Peyer's patch (tissue), 4 donors: ENCODE measurements at regions not wholly inside any gene's neighbourhood (a gene's known extent, or its start where the extent isn't known, plus 50 kb on each side); places are given as distances from the start of the nearest gene placed in this dataset.

Experiments used
- POLR2A ChIP-seq, 2 donors: fragments of 450-650 bp; IDR thresholded peaks; one replicate each; pipeline ENCODE4 v1.5.1; 2017; ENCODE audit warnings: antibody characterized with exemption in 2 of 2, mild to moderate bottlenecking in 2 of 2, moderate library complexity in 2 of 2
- TF ChIP-seq, protein P1 (sequence below), 6 experiments: fragments of 450-650 bp in 4 of 6; fragments of 200-600 bp in 2 of 6; sonication (generic) in 1 of 6; IDR thresholded peaks; one replicate each; pipeline ENCODE4 v1.5.1; 2017 to 2019; ENCODE audit warnings: antibody characterized with exemption in 6 of 6, mild to moderate bottlenecking in 3 of 6, moderate library complexity in 1 of 6

DNA sequence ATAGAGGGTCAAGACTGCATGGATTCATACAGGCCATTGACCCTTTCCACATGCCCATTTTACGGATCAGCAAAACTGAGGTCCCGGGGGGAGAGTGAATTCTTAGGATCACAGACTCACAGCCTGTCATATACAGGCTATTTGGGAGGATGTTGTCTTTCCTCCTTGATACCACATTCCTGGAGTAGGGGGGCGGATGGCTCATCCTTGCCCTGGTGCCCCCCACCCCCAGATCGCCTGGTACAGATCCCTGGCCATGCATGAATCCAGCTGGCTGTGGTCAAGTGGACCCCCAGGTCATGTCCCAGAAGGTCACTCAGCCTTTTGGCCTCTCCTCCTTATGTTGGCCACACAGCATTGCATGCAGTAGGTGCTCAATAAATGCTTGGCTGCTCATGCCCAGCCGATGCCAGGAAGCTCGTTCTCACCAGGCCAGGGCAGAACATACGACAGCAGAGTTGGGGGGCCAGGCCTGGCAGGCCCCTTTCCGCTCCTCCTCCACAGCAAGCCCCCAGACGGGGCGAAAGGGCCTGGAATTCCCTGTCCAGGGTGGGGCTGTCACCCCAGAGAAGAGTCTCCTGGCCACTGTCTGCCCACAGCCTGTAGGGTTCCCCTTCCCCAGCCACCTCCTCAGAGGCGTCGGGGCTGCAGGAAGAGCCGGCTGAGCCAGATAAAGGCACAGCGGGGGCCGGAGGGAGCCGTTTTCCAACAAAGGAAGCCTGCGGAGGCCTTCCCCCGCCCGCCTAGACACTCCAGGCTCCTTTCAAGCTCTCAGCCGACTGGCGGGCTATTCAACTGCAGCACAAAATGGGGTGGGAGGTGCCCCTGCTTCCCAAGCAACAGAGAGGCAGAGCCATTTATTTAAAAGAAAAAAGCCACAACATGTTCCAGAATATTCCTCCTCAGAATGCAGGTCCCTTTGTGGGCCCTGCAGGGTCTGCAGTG lies 215.7 kb upstream of the CIBAR2 start:
- TF ChIP-seq, protein P1, sequence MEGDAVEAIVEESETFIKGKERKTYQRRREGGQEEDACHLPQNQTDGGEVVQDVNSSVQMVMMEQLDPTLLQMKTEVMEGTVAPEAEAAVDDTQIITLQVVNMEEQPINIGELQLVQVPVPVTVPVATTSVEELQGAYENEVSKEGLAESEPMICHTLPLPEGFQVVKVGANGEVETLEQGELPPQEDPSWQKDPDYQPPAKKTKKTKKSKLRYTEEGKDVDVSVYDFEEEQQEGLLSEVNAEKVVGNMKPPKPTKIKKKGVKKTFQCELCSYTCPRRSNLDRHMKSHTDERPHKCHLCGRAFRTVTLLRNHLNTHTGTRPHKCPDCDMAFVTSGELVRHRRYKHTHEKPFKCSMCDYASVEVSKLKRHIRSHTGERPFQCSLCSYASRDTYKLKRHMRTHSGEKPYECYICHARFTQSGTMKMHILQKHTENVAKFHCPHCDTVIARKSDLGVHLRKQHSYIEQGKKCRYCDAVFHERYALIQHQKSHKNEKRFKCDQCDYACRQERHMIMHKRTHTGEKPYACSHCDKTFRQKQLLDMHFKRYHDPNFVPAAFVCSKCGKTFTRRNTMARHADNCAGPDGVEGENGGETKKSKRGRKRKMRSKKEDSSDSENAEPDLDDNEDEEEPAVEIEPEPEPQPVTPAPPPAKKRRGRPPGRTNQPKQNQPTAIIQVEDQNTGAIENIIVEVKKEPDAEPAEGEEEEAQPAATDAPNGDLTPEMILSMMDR (IDR thresholded peaks at IDR 0.05) = no peak
- TF ChIP-seq POLR2A (IDR thresholded peaks at IDR 0.05) = no peak
